Gastroesophageal sphincter (tissue), 4 donors: ENCODE measurements at regions not wholly inside any gene's neighbourhood (a gene's known extent, or its start where the extent isn't known, plus 50 kb on each side); places are given as distances from the start of the nearest gene placed in this dataset.

Experiments used
- ATAC-seq: fragments of 150-250 bp; one replicate; pipeline ENCODE4 v1.9.1; 2016; ENCODE audit warnings: mild to moderate bottlenecking, moderate library complexity
- H3K27ac ChIP-seq, 4 donors: fragments of 200-600 bp; sonication (generic) in 3 of 4; 1 replicate in 3 of 4; 2 replicates in 1 of 4; pipeline ENCODE4 v1.5.1; 2016 to 2019
- H3K27me3 ChIP-seq: fragments of 200-600 bp; sonication (generic); one replicate; pipeline ENCODE4 v1.5.1; 2019
- H3K36me3 ChIP-seq, 2 donors: fragments of 200-600 bp; sonication (generic); one replicate each; pipeline ENCODE4 v1.5.1; 2019; ENCODE audit warnings: control low read depth in 1 of 2
- H3K4me1 ChIP-seq, 3 donors: fragments of 200-600 bp; sonication (generic); 1 replicate in 2 of 3; 2 replicates in 1 of 3; pipeline ENCODE4 v1.5.1; 2016 to 2019; ENCODE audit warnings: control low read depth in 2 of 3
- H3K4me3 ChIP-seq, 2 donors: fragments of 200-600 bp; sonication (generic); one replicate each; pipeline ENCODE4 v1.5.1; 2019; ENCODE audit warnings: mild to moderate bottlenecking in 1 of 2, moderate library complexity in 1 of 2
- H3K9me3 ChIP-seq, 3 donors: fragments of 200-600 bp; sonication (generic); one replicate each; pipeline ENCODE4 v1.5.1; 2017 to 2019; ENCODE audit warnings: control low read depth in 2 of 3
- CTCF ChIP-seq, 4 experiments: fragments of 200-600 bp in 2 of 4; fragments of 450-650 bp in 2 of 4; sonication (generic) in 1 of 4; IDR thresholded peaks; one replicate each; pipeline ENCODE4 v1.5.1; 2017 to 2019; ENCODE audit warnings: antibody characterized with exemption in 4 of 4, mild to moderate bottlenecking in 2 of 4, moderate library complexity in 2 of 4
- EP300 ChIP-seq: sonication (generic); formaldehyde crosslinking; IDR thresholded peaks from one replicate; pipeline ENCODE4 v1.6.1; 2017; ENCODE audit warnings: antibody characterized with exemption, mild to moderate bottlenecking
- POLR2A ChIP-seq, 2 donors: fragments of 450-650 bp; IDR thresholded peaks; one replicate each; pipeline ENCODE4 v1.6.1; 2017; ENCODE audit warnings: antibody characterized with exemption in 2 of 2, mild to moderate bottlenecking in 2 of 2, moderate library complexity in 1 of 2
- POLR2AphosphoS5 ChIP-seq: sonication (generic); formaldehyde crosslinking; IDR thresholded peaks from one replicate; pipeline ENCODE4 v1.6.1; 2017; ENCODE audit warnings: antibody characterized with exemption
- WGBS, 2 donors: methylation state at CpG; one replicate each; pipeline ENCODE4 v1.1.5; 2018; ENCODE audit warnings: low coverage in 1 of 2; 5-methylcytosine and 5-hydroxymethylcytosine counted together

- H3K4me1 ChIP-seq: peaks cover 14 to 29% (median 16%) of the 10 kb centered on the region in 3 donors
- no peaks in the 10 kb centered on the region for H3K36me3 ChIP-seq
- no peak overlapping the region for H3K4me3 ChIP-seq
- no peak overlapping the region for H3K27ac ChIP-seq
- no peaks in the 10 kb centered on the region for H3K27me3 ChIP-seq
- no peaks in the 10 kb centered on the region for H3K9me3 ChIP-seq
- ATAC-seq: no peak
- WGBS, 2 donors: 79% methylated on average over 5 of the region's 5 CpGs; no CpG with 5 or more reads in 1 of the 2 donors
- TF ChIP-seq POLR2AphosphoS5 (no peak), CTCF (IDR thresholded peaks at IDR 0.05) (no peak), EP300 (no peak), POLR2A (IDR thresholded peaks at IDR 0.05) (no peak)
Measured at GRCh38 chr13:40146063-40146462, 490.6 kb downstream of the COG6 start.

GRCh38 chr13:40146611-40147117, 491.2 kb downstream of the COG6 start:
- H3K4me1 ChIP-seq: peaks cover 14 to 30% (median 16%) of the 10 kb centered on the region in 3 donors
- no peak for ATAC-seq
- WGBS, 2 donors: 63 to 82% methylated on average over 3 to 6 of the region's 11 CpGs
- H3K27ac ChIP-seq: no peak overlapping the region
- no peaks in the 10 kb centered on the region for H3K9me3 ChIP-seq
- no peak overlapping the region for H3K4me3 ChIP-seq
- no peaks in the 10 kb centered on the region for H3K36me3 ChIP-seq
- H3K27me3 ChIP-seq: no peaks in the 10 kb centered on the region
- TF ChIP-seq POLR2A (IDR thresholded peaks at IDR 0.05): no peak
- TF ChIP-seq POLR2AphosphoS5: no peak
- no peak for TF ChIP-seq CTCF (IDR thresholded peaks at IDR 0.05)
- no peak for TF ChIP-seq EP300

GRCh38 chr13:40148101-40148500, 492.6 kb downstream of the COG6 start:
- 81 to 93% methylated on average over 2 to 4 of the region's 4 CpGs for WGBS, 2 donors
- Histone ChIP-seq H3K9me3 (no peaks in the 10 kb centered on the region), H3K36me3 (no peaks in the 10 kb centered on the region), H3K4me1 (peaks cover 14 to 43% (median 16%) of the 10 kb centered on the region in 3 donors), H3K27me3 (no peaks in the 10 kb centered on the region), H3K27ac (peak overlapping the region in 3 of 4 donors; percentile 79 to 97 (median 83)), H3K4me3 (no peak overlapping the region)
- no peak for TF ChIP-seq POLR2AphosphoS5
- TF ChIP-seq CTCF (IDR thresholded peaks at IDR 0.05): no peak
- TF ChIP-seq POLR2A (IDR thresholded peaks at IDR 0.05): no peak
- no peak for TF ChIP-seq EP300
- ATAC-seq: no peak

GRCh38 chr13:40148742-40149141, 493.3 kb downstream of the COG6 start:
- no peak for TF ChIP-seq EP300
- ATAC-seq: no peak
- H3K9me3 ChIP-seq: no peaks in the 10 kb centered on the region
- peak overlapping the region; percentile 65 to 97 (median 81) for H3K27ac ChIP-seq
- H3K4me3 ChIP-seq: no peak overlapping the region
- no peaks in the 10 kb centered on the region for H3K36me3 ChIP-seq
- WGBS, 2 donors: 90 to 100% methylated on average over 1 of the region's 1 CpG
- no peaks in the 10 kb centered on the region for H3K27me3 ChIP-seq
- H3K4me1 ChIP-seq: peaks cover 14 to 48% (median 16%) of the 10 kb centered on the region in 3 donors

- peak; percentile 88 for ATAC-seq
- Histone ChIP-seq H3K36me3 (no peaks in the 10 kb centered on the region), H3K4me3 (no peak overlapping the region), H3K4me1 (peaks cover 14 to 48% (median 16%) of the 10 kb centered on the region in 3 donors), H3K9me3 (no peaks in the 10 kb centered on the region), H3K27me3 (no peaks in the 10 kb centered on the region), H3K27ac (peak overlapping the region; percentile 65 to 97 (median 81))
- TF ChIP-seq POLR2AphosphoS5: peak; percentile 93
- no peak for TF ChIP-seq EP300
- no peak for TF ChIP-seq POLR2A (IDR thresholded peaks at IDR 0.05)
- 13 to 17% methylated on average over 5 to 6 of the region's 6 CpGs for WGBS, 2 donors
Measured at GRCh38 chr13:40149611-40150274, 494.3 kb downstream of the COG6 start.

GRCh38 chr13:40151673-40152072, 496.2 kb downstream of the COG6 start:
- H3K27ac ChIP-seq: no peak overlapping the region
- no peak for ATAC-seq
- H3K27me3 ChIP-seq: no peaks in the 10 kb centered on the region
- TF ChIP-seq POLR2AphosphoS5 (no peak), POLR2A (IDR thresholded peaks at IDR 0.05) (no peak), EP300 (no peak), CTCF (IDR thresholded peaks at IDR 0.05) (no peak)
- 92 to 96% methylated on average over 2 of the region's 2 CpGs for WGBS, 2 donors
- H3K36me3 ChIP-seq: no peaks in the 10 kb centered on the region
- no peaks in the 10 kb centered on the region for H3K9me3 ChIP-seq
- peaks cover 14 to 48% (median 16%) of the 10 kb centered on the region in 3 donors for H3K4me1 ChIP-seq
- no peak overlapping the region for H3K4me3 ChIP-seq
